Adrenal gland (tissue), 9 donors: ENCODE measurements at regions not wholly inside any gene's neighbourhood (a gene's known extent, or its start where the extent isn't known, plus 50 kb on each side); places are given as distances from the start of the nearest gene placed in this dataset.
"Not testable (repeated sequence)": the region's sequence is repeated elsewhere in the genome, so short reads cannot be mapped to it uniquely, and the experiment has no call there.

Source experiments
- DNase-seq, 7 donors: peaks; one replicate each; pipeline ENCODE4 v3.0.0-alpha.2; 2019 to 2020
- H3K27ac ChIP-seq, 5 donors: fragments of 200-600 bp; sonication (generic) in 4 of 5; 1 replicate in 3 of 5; 2 replicates in 2 of 5; pipeline versions ENCODE4 v1.5.1 to v1.8.0; 2016 to 2020; ENCODE audit warnings: mild to moderate bottlenecking in 1 of 5
- H3K27me3 ChIP-seq: fragments of 200-600 bp; 2 replicates; pipeline ENCODE4 v1.8.0; 2021
- H3K36me3 ChIP-seq, 2 donors: fragments of 200-600 bp; replicated peaks in 1 of 2; 1 replicate in 1 of 2; 2 replicates in 1 of 2; pipeline versions ENCODE4 v1.5.1 to v1.8.0; 2018 to 2022
- H3K4me1 ChIP-seq, 2 donors: fragments of 200-600 bp; replicated peaks in 1 of 2; 1 replicate in 1 of 2; 2 replicates in 1 of 2; pipeline versions ENCODE4 v1.5.1 to v1.8.0; 2018 to 2021
- H3K4me3 ChIP-seq, 4 donors: fragments of 200-600 bp; sonication (generic) in 3 of 4; one replicate each; pipeline ENCODE4 v1.5.1; 2016 to 2018
- H3K9me3 ChIP-seq, 3 donors: fragments of 200-600 bp; sonication (generic) in 1 of 3; replicated peaks in 1 of 3; 1 replicate in 2 of 3; 2 replicates in 1 of 3; pipeline versions ENCODE4 v1.5.1 to v1.8.0; 2016 to 2021
- POLR2A ChIP-seq, 2 donors: fragments of 450-650 bp; IDR thresholded peaks; one replicate each; pipeline ENCODE4 v1.6.1; 2017; ENCODE audit warnings: antibody characterized with exemption in 2 of 2, mild to moderate bottlenecking in 2 of 2, moderate library complexity in 1 of 2
- WGBS, 4 donors: extraction: QIAGEN DNeasy Blood & Tissue Kit in 2 of 4; methylation state at CpG; one replicate each; pipeline versions ENCODE4 v1.1.5 to v1.1.7; 2013 to 2017; 5-methylcytosine and 5-hydroxymethylcytosine counted together
- intact Hi-C, 2 donors: fragments of 100-400 bp; cut with DNase I; formaldehyde crosslinking; loops; one replicate each; pipeline versions ENCODE4 v1.14.1 to v1.15.0; 2022 to 2023
- TF ChIP-seq, protein P1 (sequence below), 6 experiments: fragments of 450-650 bp in 4 of 6; fragments of 200-600 bp in 2 of 6; sonication (generic) in 1 of 6; IDR thresholded peaks; 1 replicate in 5 of 6; 2 replicates in 1 of 6; pipeline versions ENCODE4 v1.5.1 to v1.8.0; 2016 to 2021; ENCODE audit warnings: antibody characterized with exemption in 6 of 6, mild to moderate bottlenecking in 2 of 6, moderate library complexity in 1 of 6
- donor health status: healthy with polysubstance abuse.
- donor health status: Bipolar disorder and iron deficiency.
- donor health status: DM: yes; HTN: yes; CAD: no.
- donor health status: DM: no; HTN: no; CAD: no.
- donor health status: DM: no; HTN: no; CAD: no.

DNA sequence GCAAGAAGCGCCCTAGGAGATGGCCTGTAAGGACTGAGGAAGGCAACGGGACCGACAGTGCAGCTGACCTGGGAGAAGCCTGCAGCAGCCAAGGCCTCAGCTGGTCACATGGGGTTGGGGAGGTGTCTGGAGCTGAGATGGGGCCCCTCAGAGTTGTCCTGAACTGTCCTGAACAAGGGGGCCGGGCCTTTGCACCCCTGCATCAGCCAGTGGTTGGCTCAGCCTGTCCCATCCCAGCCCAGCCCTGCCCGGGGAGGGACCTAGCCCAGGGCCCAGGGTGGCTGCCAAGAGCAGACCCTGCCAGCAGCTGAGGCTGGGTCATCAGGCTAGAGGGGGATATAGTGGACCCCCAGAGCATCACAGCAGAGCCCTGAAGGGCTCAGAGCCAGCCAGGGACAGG lies 122.8 kb upstream of the PPP1R26 start:
- no peak for DNase-seq

DNA sequence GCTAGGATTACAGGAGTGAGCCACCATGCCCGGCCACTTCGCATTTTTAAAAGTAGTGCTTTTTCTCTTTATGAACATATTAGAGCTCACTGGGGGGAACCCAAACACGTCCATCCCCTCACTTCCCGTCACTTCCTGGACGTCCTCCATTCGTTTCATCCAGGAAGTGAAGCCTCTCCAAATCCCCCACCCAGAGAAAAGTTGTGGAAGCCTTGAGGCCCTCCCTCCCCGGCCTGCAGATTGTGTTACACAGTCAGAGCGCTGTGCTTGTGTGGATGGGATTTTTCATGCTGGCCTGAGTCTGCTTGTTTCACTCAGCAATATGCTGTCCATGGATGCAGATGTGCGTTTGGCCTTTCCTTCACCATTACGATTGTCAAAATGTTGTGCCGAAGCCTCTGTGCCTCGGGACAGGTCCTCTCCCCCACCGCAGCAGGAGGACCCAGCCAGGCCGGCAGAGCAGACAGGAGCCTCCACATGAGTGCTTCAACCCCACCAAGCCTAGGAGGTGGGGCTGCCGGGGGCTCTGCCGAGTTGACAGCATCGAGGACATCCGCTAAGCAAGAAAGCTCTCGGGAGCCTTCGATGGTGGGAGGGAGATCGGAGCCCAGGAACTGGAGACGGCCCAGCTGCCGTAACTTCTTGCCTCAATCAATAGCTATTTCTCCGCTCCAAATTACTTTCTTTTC lies 121.6 kb upstream of the PPP1R26 start:
- no peaks in the 10 kb centered on the region for H3K36me3 ChIP-seq
- no peaks in the 10 kb centered on the region for H3K9me3 ChIP-seq
- no peaks in the 10 kb centered on the region for H3K27me3 ChIP-seq
- no peak overlapping the region for H3K4me3 ChIP-seq
- TF ChIP-seq POLR2A (IDR thresholded peaks at IDR 0.05) = no peak
- TF ChIP-seq, protein P1, sequence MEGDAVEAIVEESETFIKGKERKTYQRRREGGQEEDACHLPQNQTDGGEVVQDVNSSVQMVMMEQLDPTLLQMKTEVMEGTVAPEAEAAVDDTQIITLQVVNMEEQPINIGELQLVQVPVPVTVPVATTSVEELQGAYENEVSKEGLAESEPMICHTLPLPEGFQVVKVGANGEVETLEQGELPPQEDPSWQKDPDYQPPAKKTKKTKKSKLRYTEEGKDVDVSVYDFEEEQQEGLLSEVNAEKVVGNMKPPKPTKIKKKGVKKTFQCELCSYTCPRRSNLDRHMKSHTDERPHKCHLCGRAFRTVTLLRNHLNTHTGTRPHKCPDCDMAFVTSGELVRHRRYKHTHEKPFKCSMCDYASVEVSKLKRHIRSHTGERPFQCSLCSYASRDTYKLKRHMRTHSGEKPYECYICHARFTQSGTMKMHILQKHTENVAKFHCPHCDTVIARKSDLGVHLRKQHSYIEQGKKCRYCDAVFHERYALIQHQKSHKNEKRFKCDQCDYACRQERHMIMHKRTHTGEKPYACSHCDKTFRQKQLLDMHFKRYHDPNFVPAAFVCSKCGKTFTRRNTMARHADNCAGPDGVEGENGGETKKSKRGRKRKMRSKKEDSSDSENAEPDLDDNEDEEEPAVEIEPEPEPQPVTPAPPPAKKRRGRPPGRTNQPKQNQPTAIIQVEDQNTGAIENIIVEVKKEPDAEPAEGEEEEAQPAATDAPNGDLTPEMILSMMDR (IDR thresholded peaks at IDR 0.05) = no peak
- no peaks in the 10 kb centered on the region for H3K4me1 ChIP-seq
- intact Hi-C loops = no loop called here
- DNase-seq = no peak
- no peak overlapping the region for H3K27ac ChIP-seq
- 65 to 74% (median 69%) methylated on average over 20 to 24 of the region's 24 CpGs for WGBS, 4 donors

More for the DNA sequence above, 122.8 kb upstream of the PPP1R26 start:
- WGBS, 4 donors = 78 to 88% (median 84%) methylated on average over 4 to 5 of the region's 5 CpGs
- H3K27ac ChIP-seq = no peak overlapping the region
- H3K4me1 ChIP-seq = no peaks in the 10 kb centered on the region
- H3K36me3 ChIP-seq = no peaks in the 10 kb centered on the region
- H3K27me3 ChIP-seq = no peaks in the 10 kb centered on the region
- H3K9me3 ChIP-seq = no peaks in the 10 kb centered on the region
- no peak overlapping the region for H3K4me3 ChIP-seq
- no peak for TF ChIP-seq POLR2A (IDR thresholded peaks at IDR 0.05)
- TF ChIP-seq, protein P1 (IDR thresholded peaks at IDR 0.05) = no peak
- intact Hi-C loops = no loop called here

DNA sequence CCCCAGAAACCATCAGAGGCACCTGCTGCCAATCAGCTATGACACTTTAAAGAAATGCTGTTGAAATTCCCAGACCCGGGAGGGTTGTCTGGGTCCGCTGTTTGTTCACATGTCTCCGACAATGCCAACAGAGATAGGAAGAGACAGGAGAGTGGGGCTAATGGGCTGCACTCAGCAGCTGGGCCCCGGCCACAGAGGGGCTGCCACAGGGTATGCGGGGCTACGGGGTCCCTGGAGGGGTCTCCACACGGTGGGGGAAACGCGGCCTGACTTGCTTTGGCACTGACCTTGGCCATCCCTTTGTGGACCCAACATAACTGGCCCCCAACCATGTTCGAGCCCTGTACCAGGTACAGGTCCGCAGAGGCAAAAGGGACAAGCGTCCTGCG lies 121.0 kb upstream of the PPP1R26 start:
- DNase-seq = no peak
- no peaks in the 10 kb centered on the region for H3K27me3 ChIP-seq
- no peak overlapping the region for H3K4me3 ChIP-seq
- intact Hi-C loops = no loop called here
- no peaks in the 10 kb centered on the region for H3K9me3 ChIP-seq
- no peak for TF ChIP-seq POLR2A (IDR thresholded peaks at IDR 0.05)
- TF ChIP-seq, protein P1 (IDR thresholded peaks at IDR 0.05) = no peak
- H3K36me3 ChIP-seq = no peaks in the 10 kb centered on the region
- 86 to 88% (median 87%) methylated on average over 9 to 13 of the region's 13 CpGs for WGBS, 4 donors
- no peak overlapping the region for H3K27ac ChIP-seq
- no peaks in the 10 kb centered on the region for H3K4me1 ChIP-seq

DNA sequence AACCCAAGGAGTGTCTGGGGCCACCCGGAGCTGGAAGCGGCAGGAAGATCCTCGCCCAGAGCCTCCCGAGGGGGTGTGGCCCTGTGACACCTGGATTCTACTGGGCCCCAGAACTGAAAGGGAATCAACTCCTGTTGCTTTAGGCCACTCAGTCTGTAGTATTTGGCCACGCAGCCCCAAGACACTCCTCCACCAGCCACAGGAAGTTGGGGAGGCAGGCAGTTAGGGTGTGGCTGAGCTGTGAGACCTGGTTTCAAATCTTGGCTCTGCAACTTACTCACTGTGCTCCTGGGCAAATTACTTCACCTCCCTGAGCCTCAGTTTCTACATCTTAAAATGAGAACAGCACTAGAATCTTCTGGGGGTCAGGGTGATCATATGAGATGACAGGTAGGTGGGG lies 119.8 kb upstream of the PPP1R26 start:
- Histone ChIP-seq H3K27ac (no peak overlapping the region), H3K36me3 (no peaks in the 10 kb centered on the region), H3K9me3 (no peaks in the 10 kb centered on the region), H3K27me3 (no peaks in the 10 kb centered on the region), H3K4me3 (no peak overlapping the region), H3K4me1 (no peaks in the 10 kb centered on the region)
- TF ChIP-seq POLR2A (IDR thresholded peaks at IDR 0.05) = no peak
- WGBS, 4 donors = 80 to 92% (median 88%) methylated on average over 5 of the region's 5 CpGs
- no peak for DNase-seq
- intact Hi-C loops = no loop called here

DNA sequence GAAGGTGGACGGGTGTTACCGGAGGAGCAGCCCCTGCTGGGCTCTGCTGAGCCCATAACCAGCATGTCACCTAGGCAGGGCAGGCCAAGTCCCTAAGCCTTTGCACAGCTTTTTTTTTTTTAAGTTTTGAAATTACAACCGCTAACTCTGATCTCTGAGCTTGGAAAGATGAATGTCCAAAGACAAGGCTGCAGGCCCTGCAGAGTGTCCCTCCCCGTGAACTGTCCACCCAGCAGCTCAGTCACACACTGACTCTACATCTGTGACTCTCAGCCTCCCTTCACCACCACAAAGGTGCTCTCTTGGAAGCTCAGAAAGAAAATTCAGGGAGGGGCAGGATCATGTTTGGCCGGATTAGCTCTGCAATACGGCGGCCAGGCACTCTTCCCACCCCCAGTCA lies 119.0 kb upstream of the PPP1R26 start:
- DNase-seq = no peak
- intact Hi-C loops = no loop called here
- H3K36me3 ChIP-seq = no peaks in the 10 kb centered on the region
- 81 to 95% (median 88%) methylated on average over 5 to 7 of the region's 7 CpGs for WGBS, 4 donors
- TF ChIP-seq, protein P1 (IDR thresholded peaks at IDR 0.05) = no peak
- no peak for TF ChIP-seq POLR2A (IDR thresholded peaks at IDR 0.05)
- H3K4me1 ChIP-seq = no peaks in the 10 kb centered on the region
- H3K4me3 ChIP-seq = no peak overlapping the region
- no peak overlapping the region for H3K27ac ChIP-seq
- no peaks in the 10 kb centered on the region for H3K9me3 ChIP-seq
- no peaks in the 10 kb centered on the region for H3K27me3 ChIP-seq

DNA sequence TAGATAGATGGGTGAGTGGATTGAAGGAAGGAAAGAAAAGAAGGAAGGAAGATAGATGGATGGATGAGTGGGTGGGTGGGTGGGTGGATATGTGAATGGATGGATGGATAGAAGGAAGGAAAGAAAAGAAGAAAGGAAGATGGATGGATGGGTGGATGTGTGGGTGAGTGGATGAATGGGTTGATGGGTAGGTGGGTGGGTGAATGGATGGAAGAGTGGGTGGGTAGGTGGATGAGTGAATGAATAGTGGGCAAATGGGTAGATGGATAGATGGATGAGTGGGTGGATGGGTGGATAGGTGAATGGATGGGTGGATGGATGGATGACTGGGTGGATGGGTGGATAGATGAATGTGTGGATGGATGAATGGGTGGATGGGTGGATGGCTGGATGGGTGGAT lies 117.9 kb upstream of the PPP1R26 start:
- H3K36me3 ChIP-seq, H3K27ac ChIP-seq, H3K4me1 ChIP-seq, intact Hi-C loops, H3K9me3 ChIP-seq, H3K4me3 ChIP-seq, DNase-seq, H3K27me3 ChIP-seq: not testable (repeated sequence)
